Astrocyte (in vitro differentiated cells and primary cell): ENCODE measurements at regions not wholly inside any gene's neighbourhood (a gene's known extent, or its start where the extent isn't known, plus 50 kb on each side); places are given as distances from the start of the nearest gene placed in this dataset.
"Not testable (repeated sequence)": the region's sequence is repeated elsewhere in the genome, so short reads cannot be mapped to it uniquely, and the experiment has no call there.

Source experiments
- DNase-seq: peaks from one replicate; pipeline ENCODE4 v3.0.0-alpha.2; 2010; ENCODE audit warnings: low read depth
- FAIRE-seq: peaks from 2 replicates; lab custom pipeline; 2011; peaks lifted over from hg19 to GRCh38; lab: Jason Lieb, UNC
- H2AFZ ChIP-seq: 2 replicates; pipeline ENCODE4 v1.6.0; 2012; ENCODE audit warnings: low read depth, low read length, inconsistent platforms
- H3K27ac ChIP-seq: 2 replicates; pipeline ENCODE4 v1.5.1; 2011; ENCODE audit warnings: low read depth, low read length, inconsistent platforms
- H3K27me3 ChIP-seq: 2 replicates; pipeline ENCODE4 v1.6.0; 2011; ENCODE audit warnings: low read length, inconsistent platforms; ENCODE audit not compliant: insufficient read depth
- H3K36me3 ChIP-seq: 2 replicates; pipeline ENCODE4 v1.5.1; 2011; ENCODE audit warnings: low read length, inconsistent platforms; ENCODE audit not compliant: insufficient read depth
- H3K4me1 ChIP-seq: 2 replicates; pipeline ENCODE4 v1.5.1; 2011; ENCODE audit warnings: low read length, inconsistent platforms; ENCODE audit not compliant: insufficient read depth
- H3K4me2 ChIP-seq: 2 replicates; pipeline ENCODE4 v1.6.0; 2012; ENCODE audit warnings: low read length, inconsistent platforms
- H3K4me3 ChIP-seq: 2 replicates; pipeline ENCODE4 v1.5.1; 2011; ENCODE audit warnings: low read depth, mild to moderate bottlenecking, low read length, inconsistent platforms; ENCODE audit not compliant: insufficient read depth
- H3K79me2 ChIP-seq: 2 replicates; pipeline ENCODE4 v1.6.0; 2012; ENCODE audit warnings: mild to moderate bottlenecking, low read length, inconsistent platforms; ENCODE audit not compliant: insufficient read depth
- H3K9ac ChIP-seq: 2 replicates; pipeline ENCODE4 v1.6.0; 2012; ENCODE audit warnings: mild to moderate bottlenecking, low read length, inconsistent platforms
- H3K9me3 ChIP-seq: 2 replicates; pipeline ENCODE4 v1.5.1; 2012; ENCODE audit warnings: low read depth, mild to moderate bottlenecking, low read length, inconsistent platforms; ENCODE audit not compliant: insufficient read depth
- H4K20me1 ChIP-seq: 2 replicates; pipeline ENCODE4 v1.6.0; 2012; ENCODE audit warnings: low read length, inconsistent platforms; ENCODE audit not compliant: insufficient read depth
- H3K27ac Mint-ChIP-seq: one replicate; pipeline ENCODE4 v1.8.0; 2021; ENCODE audit warnings: mild to moderate bottlenecking, mixed read lengths; ENCODE audit not compliant: unreplicated experiment
- H3K27me3 Mint-ChIP-seq: one replicate; pipeline ENCODE4 v1.8.0; 2021; ENCODE audit warnings: low read depth, mixed read lengths; ENCODE audit not compliant: unreplicated experiment
- H3K36me3 Mint-ChIP-seq: one replicate; pipeline ENCODE4 v1.8.0; 2021; ENCODE audit warnings: low read depth, mixed read lengths; ENCODE audit not compliant: unreplicated experiment
- H3K4me1 Mint-ChIP-seq: one replicate; pipeline ENCODE4 v1.8.0; 2021; ENCODE audit warnings: low read depth, mixed read lengths; ENCODE audit not compliant: unreplicated experiment
- H3K4me3 Mint-ChIP-seq: one replicate; pipeline ENCODE4 v1.8.0; 2021; ENCODE audit warnings: mild to moderate bottlenecking, moderate library complexity, mixed read lengths; ENCODE audit not compliant: unreplicated experiment
- H3K9me3 Mint-ChIP-seq: one replicate; pipeline ENCODE4 v1.8.0; 2021; ENCODE audit warnings: mild to moderate bottlenecking, mixed read lengths; ENCODE audit not compliant: unreplicated experiment
- CTCF ChIP-seq: IDR thresholded peaks from 2 replicates; pipeline ENCODE4 v1.5.1; 2011; ENCODE audit warnings: low read depth, mild to moderate bottlenecking, inconsistent platforms, low read length, moderate library complexity; ENCODE audit not compliant: insufficient read depth
- EZH2 ChIP-seq: IDR thresholded peaks from 2 replicates; pipeline ENCODE4 v1.6.1; 2012; ENCODE audit warnings: mild to moderate bottlenecking, low read length, inconsistent platforms; ENCODE audit not compliant: insufficient read depth

DNA sequence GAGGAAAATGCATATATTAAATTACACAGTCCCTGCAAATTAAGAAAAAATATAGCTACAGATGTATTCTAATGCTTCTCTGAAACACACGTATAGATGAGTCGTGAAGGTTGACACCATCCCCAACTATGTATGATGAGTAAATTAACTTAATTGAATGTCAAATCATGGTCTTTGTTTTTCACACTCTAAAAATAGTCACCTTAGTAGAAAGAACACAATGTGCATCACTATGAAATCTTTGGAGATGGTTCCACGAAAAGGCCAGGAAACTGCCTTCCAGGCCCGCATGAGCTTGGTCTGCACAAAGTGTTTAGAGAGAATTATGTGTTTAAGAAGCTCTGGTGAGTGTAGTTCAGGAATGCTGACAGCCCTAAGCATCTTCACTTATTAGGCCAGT is 313.4 kb upstream of the IL12A start:
- Histone ChIP-seq H3K27me3 (no peaks in the 10 kb centered on the region), H3K4me3 (no peak overlapping the region), H2AFZ (no peak overlapping the region), H3K36me3 (no peaks in the 10 kb centered on the region), H4K20me1 (no peaks in the 10 kb centered on the region), H3K27ac (no peak overlapping the region), H3K9me3 (no peaks in the 10 kb centered on the region), H3K4me2 (no peak overlapping the region), H3K9ac (no peak overlapping the region), H3K79me2 (no peaks in the 10 kb centered on the region), H3K4me1 (no peaks in the 10 kb centered on the region)
- H3K9me3 Mint-ChIP-seq, result peaks cover 2% of the 10 kb centered on the region
- H3K36me3 Mint-ChIP-seq, result no peaks in the 10 kb centered on the region
- no peak overlapping the region for H3K4me3 Mint-ChIP-seq
- no peak for FAIRE-seq
- no peaks in the 10 kb centered on the region for H3K27me3 Mint-ChIP-seq
- TF ChIP-seq EZH2 (no peak), CTCF (no peak)
- peaks cover 1% of the 10 kb centered on the region for H3K4me1 Mint-ChIP-seq
- no peak overlapping the region for H3K27ac Mint-ChIP-seq
- DNase-seq, result no peak

- Mint-ChIP-seq H3K27me3 (no peaks in the 10 kb centered on the region), H3K4me3 (peak overlapping the region; percentile 64), H3K36me3 (no peaks in the 10 kb centered on the region), H3K4me1 (no peaks in the 10 kb centered on the region), H3K27ac (no peak overlapping the region), H3K9me3 (peaks cover 2% of the 10 kb centered on the region)
- no peaks in the 10 kb centered on the region for H3K27me3 ChIP-seq
- H3K9ac ChIP-seq, result no peak overlapping the region
- H3K27ac ChIP-seq, result no peak overlapping the region
- H4K20me1 ChIP-seq, result no peaks in the 10 kb centered on the region
- H3K36me3 ChIP-seq, result no peaks in the 10 kb centered on the region
- no peak for DNase-seq
- H3K79me2 ChIP-seq, result no peaks in the 10 kb centered on the region
- no peak overlapping the region for H3K4me2 ChIP-seq
- TF ChIP-seq CTCF, result no peak
- no peak for TF ChIP-seq EZH2
- no peaks in the 10 kb centered on the region for H3K4me1 ChIP-seq
- H3K9me3 ChIP-seq, result no peaks in the 10 kb centered on the region
- no peak for FAIRE-seq
- no peak overlapping the region for H3K4me3 ChIP-seq
- H2AFZ ChIP-seq, result no peak overlapping the region
Measured at GRCh38 chr3:159679900-159680299, 308.7 kb upstream of the IL12A start.

GRCh38 chr3:159681717-159682116 is 306.9 kb upstream of the IL12A start:
- H3K27me3 Mint-ChIP-seq, H4K20me1 ChIP-seq, H3K9me3 ChIP-seq, H3K27ac ChIP-seq, H3K4me3 ChIP-seq, H3K4me1 ChIP-seq, H3K36me3 Mint-ChIP-seq, H2AFZ ChIP-seq, H3K4me1 Mint-ChIP-seq, H3K27me3 ChIP-seq, H3K36me3 ChIP-seq, FAIRE-seq, DNase-seq, H3K27ac Mint-ChIP-seq, H3K4me3 Mint-ChIP-seq, H3K79me2 ChIP-seq, H3K9me3 Mint-ChIP-seq, H3K9ac ChIP-seq, H3K4me2 ChIP-seq: not testable (repeated sequence)
